Stimulated activated effector memory CD8-positive, alpha-beta T cell treated with anti-CD3 and anti-CD28 coated beads, Interleukin-12 subunit alpha, Interleukin-12 subunit beta, amount 100 ng/mL, for 72 hours (primary cell): ENCODE measurements at regions not wholly inside any gene's neighbourhood (a gene's known extent, or its start where the extent isn't known, plus 50 kb on each side); places are given as distances from the start of the nearest gene placed in this dataset.
"Not testable (repeated sequence)": the region's sequence is repeated elsewhere in the genome, so short reads cannot be mapped to it uniquely, and the experiment has no call there.

ENCODE experiments used
- ATAC-seq: fragments of 150-1000 bp; cut with Tn5 transposase; 2 replicates; pipeline ENCODE4 v1.10.0; 2021
- DNase-seq, 2 donors: peaks; one replicate each; pipeline ENCODE4 v3.0.0; 2021 to 2022; ENCODE audit warnings: low spot score in 2 of 2
- H3K27ac Mint-ChIP-seq: one replicate; pipeline ENCODE4 v1.8.0; 2022; ENCODE audit warnings: mild to moderate bottlenecking, mixed read lengths
- H3K36me3 Mint-ChIP-seq: one replicate; pipeline ENCODE4 v1.8.0; 2022; ENCODE audit warnings: mild to moderate bottlenecking, mixed read lengths
- H3K4me1 Mint-ChIP-seq: one replicate; pipeline ENCODE4 v1.8.0; 2022; ENCODE audit warnings: mixed read lengths
- H3K4me3 Mint-ChIP-seq: one replicate; pipeline ENCODE4 v1.8.0; 2022; ENCODE audit warnings: mild to moderate bottlenecking, mixed read lengths
- H3K9me3 Mint-ChIP-seq: one replicate; pipeline ENCODE4 v1.8.0; 2022; ENCODE audit warnings: mixed read lengths

DNA sequence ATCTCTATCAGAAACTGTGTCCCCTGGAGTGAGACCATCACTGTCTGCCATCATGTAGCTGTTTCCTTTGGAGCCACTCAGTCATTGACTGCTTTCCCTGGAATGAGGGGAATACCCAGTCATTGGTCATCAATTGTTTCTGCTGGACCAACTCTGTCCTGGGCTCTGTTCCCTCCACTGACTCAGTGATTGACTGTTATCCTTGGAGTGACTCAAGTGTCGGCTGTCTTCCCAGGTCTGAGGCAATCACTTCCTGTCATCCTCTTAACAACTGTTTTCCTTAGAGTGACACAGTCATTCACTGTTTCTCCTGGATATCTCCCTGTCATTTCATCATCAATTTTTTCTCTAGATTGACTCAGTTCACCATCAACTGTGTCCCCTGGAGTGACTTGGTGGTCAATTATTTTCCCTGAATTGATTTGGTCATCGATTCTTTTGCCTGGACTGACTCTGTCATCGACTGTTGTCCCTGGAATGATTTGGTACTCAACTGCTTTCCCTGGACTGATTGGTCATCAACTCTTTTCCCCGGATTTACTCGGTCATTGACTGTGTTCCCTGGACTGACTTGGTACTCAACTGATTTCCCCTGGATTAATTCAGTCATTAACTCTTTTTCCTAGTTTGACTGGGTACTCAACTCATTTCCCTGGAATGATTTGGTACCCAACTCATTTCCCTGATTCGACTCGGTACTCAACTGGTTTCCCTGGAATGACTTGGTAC is 327.9 kb upstream of the VCX start:
- no peak overlapping the region for H3K4me3 Mint-ChIP-seq
- H3K9me3 Mint-ChIP-seq: peaks cover 8% of the 10 kb centered on the region
- no peak for DNase-seq
- H3K36me3 Mint-ChIP-seq: no peaks in the 10 kb centered on the region
- no peak overlapping the region for H3K27ac Mint-ChIP-seq
- no peak for ATAC-seq
- H3K4me1 Mint-ChIP-seq: no peaks in the 10 kb centered on the region

DNA sequence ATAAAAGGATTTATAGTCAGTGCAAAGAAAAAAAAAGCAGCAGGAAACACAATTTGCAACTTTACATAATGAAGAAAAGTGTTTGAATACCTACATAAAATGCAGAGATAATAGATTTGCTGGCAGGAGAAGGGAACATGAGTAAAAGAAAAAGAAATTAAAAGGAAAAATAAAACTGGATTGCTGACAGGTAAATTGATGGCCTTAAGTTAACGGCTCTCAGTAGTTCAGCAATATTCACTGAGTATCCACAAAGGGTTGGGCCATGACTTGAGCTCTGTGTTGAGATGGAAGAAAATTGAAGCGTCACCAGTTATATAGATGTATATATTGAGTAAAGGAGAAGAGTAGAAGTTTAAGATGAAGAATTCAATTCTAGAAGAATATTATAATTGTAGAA is 330.1 kb upstream of the VCX start:
- no peaks in the 10 kb centered on the region for H3K4me1 Mint-ChIP-seq
- no peaks in the 10 kb centered on the region for H3K36me3 Mint-ChIP-seq
- H3K9me3 Mint-ChIP-seq: peaks cover 8% of the 10 kb centered on the region
- no peak overlapping the region for H3K27ac Mint-ChIP-seq
- no peak for DNase-seq
- no peak for ATAC-seq
- no peak overlapping the region for H3K4me3 Mint-ChIP-seq

DNA sequence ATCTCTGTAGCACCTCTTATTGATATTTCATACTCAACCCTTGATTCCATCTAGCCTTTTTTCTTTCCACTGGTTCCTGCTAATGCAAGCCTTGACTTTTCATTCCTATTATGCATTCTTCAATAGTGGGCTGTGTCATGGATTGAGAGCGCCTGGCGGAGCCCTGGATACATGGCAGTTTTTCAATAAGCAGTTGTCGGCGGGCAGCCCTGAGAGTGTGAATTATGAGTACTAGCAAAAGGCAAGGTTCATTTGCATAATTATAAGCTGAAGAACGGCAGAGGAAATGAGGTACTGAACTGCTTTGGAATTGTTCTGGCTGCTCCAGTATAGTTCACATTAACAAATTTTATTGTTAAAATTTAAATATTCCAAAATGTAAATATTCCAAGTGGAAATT is 339.7 kb upstream of the VCX start:
- ATAC-seq: no peak
- no peak for DNase-seq
- Mint-ChIP-seq H3K27ac (no peak overlapping the region), H3K4me3 (no peak overlapping the region), H3K36me3 (no peaks in the 10 kb centered on the region), H3K9me3 (peaks cover 10% of the 10 kb centered on the region), H3K4me1 (no peaks in the 10 kb centered on the region)

DNA sequence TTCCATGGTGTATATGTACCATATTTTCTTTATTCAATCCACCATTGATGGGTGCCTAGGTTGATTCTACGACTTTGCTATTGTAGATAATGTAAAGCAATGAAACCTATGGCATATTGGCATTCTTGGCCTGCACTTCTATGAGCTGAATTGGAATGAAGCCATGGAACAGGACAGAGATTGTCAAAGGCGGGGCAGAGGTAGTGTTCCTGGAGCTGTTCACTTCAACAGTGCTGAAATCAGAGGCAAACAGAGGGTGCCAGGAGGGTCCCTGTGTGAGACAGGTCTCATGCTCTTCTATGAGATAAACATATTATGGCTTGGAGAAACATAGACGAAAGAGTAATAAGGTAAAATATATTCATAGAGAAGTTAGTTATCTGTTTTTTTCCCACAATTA is 342.6 kb upstream of the VCX start:
- no peaks in the 10 kb centered on the region for H3K4me1 Mint-ChIP-seq
- H3K27ac Mint-ChIP-seq: no peak overlapping the region
- DNase-seq (no peak), ATAC-seq (no peak)
- peaks cover 7% of the 10 kb centered on the region for H3K9me3 Mint-ChIP-seq
- no peaks in the 10 kb centered on the region for H3K36me3 Mint-ChIP-seq
- no peak overlapping the region for H3K4me3 Mint-ChIP-seq

DNA sequence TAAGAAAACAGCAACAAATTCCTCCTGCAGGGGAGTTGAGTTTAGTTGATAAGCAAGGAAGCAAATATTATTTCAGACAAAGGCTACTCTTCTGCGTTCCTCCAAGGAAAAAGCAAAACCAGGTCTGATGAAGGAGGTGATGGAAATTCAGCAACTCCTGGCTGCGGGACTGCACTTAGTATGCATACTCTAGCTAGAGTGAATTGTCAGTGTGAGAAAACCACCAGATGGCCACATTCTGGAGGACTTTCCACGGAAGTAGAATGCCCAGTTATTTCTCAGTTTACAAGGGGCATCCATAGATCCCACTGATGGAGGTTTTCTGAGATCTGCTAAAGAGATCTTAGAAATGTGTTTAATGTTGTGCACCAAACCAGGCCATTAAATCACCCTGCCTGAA is 338.6 kb upstream of the PUDP start:
- H3K4me3 Mint-ChIP-seq: no peak overlapping the region
- DNase-seq: no peak
- H3K27ac Mint-ChIP-seq: no peak overlapping the region
- no peak for ATAC-seq
- no peaks in the 10 kb centered on the region for H3K9me3 Mint-ChIP-seq
- H3K36me3 Mint-ChIP-seq: no peaks in the 10 kb centered on the region
- H3K4me1 Mint-ChIP-seq: no peaks in the 10 kb centered on the region

DNA sequence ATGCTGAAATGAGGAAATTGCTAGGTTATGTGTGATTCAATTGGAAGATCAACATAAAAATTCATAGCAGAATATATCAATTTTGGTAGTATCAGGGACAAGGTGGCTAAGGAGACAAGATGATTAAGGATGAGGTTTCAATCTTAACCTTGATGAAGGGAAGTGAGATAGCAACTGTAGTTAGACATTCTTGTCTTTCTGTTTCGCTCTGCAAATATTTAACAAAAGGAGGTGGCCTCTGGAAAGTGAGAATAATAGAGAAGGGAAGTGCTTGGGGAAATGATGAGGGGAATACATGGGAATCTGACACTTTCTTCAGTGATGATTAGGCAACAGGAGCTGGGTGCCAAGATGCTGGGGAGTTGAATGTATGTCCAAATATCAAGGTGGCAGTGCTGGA is 337.1 kb upstream of the PUDP start:
- no peaks in the 10 kb centered on the region for H3K9me3 Mint-ChIP-seq
- H3K4me3 Mint-ChIP-seq: no peak overlapping the region
- no peak for DNase-seq
- ATAC-seq: no peak
- no peaks in the 10 kb centered on the region for H3K4me1 Mint-ChIP-seq
- H3K36me3 Mint-ChIP-seq: no peaks in the 10 kb centered on the region
- no peak overlapping the region for H3K27ac Mint-ChIP-seq

DNA sequence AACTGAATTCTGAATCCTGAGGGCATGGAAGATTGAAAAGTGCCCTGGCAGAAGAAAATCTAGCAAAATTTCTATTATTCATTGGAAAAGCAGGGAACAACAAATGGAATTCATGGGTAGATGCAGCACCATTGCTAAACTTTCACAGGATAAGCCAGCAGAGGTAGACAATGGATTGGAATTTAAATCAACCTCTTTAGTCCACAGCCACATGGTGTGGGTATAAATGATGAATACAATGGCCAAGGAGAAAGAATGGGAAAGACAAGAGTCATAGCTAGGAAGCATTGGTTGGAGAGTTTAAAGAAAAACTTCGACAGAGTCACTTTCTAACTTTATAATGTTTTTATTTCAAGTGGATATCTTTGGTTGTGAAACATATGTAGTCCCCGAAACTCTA is 332.8 kb upstream of the PUDP start:
- no peak for DNase-seq

DNA sequence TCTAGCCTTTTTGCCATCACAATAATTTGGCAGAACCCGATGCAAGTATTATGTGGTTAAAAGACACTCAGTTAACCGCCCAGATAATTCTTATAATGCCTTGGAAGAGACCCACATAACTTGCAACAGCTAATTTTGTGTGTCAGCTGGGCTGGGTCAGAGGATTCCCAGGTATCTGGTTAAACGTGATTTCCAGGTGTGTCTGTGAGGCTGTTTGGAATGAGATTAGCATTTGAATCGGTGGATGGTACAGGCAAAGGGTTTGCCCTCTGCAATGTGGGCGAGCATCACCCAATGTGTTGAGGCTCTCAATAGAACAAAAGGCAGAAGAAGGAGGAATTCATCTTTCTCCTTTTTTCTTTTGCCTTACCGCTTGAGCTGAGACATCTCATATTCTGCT is 314.2 kb upstream of the PUDP start:
- ATAC-seq (no peak), DNase-seq (no peak)
- Mint-ChIP-seq H3K9me3 (peaks cover 3% of the 10 kb centered on the region), H3K4me3 (no peak overlapping the region), H3K36me3 (no peaks in the 10 kb centered on the region), H3K4me1 (no peaks in the 10 kb centered on the region), H3K27ac (no peak overlapping the region)

More for the DNA sequence above, 332.8 kb upstream of the PUDP start:
- Mint-ChIP-seq H3K36me3 (no peaks in the 10 kb centered on the region), H3K4me1 (no peaks in the 10 kb centered on the region), H3K27ac (no peak overlapping the region), H3K4me3 (no peak overlapping the region), H3K9me3 (no peaks in the 10 kb centered on the region)
- no peak for ATAC-seq

DNA sequence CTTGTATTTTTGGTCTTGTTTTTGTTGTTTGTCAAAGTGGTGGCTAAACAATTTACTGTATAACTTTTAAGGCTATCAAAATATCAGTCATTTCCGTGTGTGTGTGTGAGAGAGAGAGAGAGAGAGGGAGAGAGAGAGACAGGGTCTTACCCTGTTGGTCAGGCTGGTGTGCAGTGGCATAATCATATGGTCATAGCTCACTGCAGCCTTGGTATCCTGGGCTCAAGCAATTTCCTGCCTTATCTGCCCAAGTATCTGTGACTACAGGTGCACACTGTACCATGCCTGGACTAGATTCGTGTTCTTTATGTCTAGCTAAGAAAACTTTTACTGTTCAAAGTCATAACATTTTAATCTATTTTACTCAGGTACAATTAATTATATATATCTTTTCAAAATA is 313.1 kb upstream of the PUDP start:
- not testable (repeated sequence) for H3K4me1 Mint-ChIP-seq, H3K27ac Mint-ChIP-seq, DNase-seq, H3K36me3 Mint-ChIP-seq, H3K9me3 Mint-ChIP-seq, ATAC-seq, H3K4me3 Mint-ChIP-seq

DNA sequence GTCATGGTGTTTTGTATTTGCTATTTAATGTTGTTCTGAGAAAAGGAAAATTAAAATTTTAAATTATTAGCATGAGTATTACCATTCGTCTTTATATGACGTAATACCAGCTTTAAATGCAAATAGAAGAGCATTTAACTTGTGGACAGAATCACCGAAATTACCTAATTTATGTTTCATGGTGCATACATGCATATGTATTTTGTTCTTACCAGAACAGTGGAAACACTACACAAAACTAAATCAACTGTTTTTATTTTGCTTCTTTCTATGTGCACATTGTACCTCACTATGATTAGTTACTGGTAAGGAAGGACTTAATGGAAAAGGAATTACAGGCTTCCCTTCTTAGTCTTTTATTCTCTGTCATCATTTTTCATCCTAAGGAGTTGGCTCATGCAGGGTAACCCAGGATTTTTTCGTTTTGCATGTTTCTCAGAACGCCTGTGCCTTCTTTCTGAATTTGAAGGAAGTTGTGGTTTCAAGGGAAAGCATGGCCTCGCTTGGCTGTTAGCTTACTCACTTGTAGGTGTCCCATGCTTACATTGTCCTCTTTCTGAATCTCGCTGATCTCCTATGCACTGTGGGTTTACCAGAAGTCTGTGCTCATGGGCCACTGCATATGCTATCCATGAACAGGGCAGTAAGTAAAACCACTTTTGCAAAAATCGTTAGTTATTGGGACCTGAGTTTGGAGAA is 300.0 kb upstream of the PUDP start:
- no peaks in the 10 kb centered on the region for H3K36me3 Mint-ChIP-seq
- no peak overlapping the region for H3K27ac Mint-ChIP-seq
- no peak overlapping the region for H3K4me3 Mint-ChIP-seq
- DNase-seq: no peak
- H3K9me3 Mint-ChIP-seq: no peaks in the 10 kb centered on the region
- ATAC-seq: no peak
- no peaks in the 10 kb centered on the region for H3K4me1 Mint-ChIP-seq

DNA sequence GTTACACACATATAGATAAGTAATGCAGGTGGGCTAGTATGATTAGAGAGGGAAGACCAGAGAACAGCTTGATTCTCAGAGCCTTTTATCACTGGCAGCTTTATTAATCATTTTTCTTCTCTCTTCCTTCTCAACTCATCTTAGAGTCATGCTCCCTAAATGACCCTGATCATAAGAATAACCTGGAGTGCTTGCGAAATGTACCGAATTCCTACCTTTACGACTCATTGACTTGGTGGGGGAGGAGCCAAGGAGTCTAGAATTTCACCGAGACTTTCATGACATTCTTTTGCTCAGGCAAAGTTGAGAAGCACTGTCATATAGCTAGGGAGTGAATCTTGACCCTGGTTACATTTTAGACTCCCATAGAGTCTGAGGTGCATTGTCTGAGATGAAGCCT is 298.9 kb upstream of the PUDP start:
- no peak for DNase-seq
- Mint-ChIP-seq H3K36me3 (no peaks in the 10 kb centered on the region), H3K4me3 (no peak overlapping the region), H3K27ac (no peak overlapping the region), H3K9me3 (no peaks in the 10 kb centered on the region), H3K4me1 (no peaks in the 10 kb centered on the region)
- ATAC-seq: no peak

DNA sequence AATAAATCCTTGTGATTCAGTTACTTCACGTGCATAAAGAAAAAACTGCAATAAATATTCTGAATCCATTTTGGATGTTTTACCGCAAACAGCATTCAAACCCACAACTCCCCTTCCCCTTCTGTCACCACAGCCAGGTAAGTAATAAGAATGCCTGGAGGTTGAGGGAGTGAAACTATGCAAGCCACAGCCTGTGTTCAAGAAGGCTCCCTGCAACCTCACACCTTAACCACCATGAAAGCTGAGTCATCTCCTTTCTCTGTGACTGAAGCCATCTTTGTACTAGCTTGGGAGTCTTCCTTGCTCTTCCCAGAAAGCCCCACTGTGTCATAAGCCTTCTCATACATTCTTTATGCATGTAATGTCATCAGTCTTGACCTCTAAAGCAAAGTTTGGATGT is 297.0 kb upstream of the PUDP start:
- Mint-ChIP-seq H3K4me1 (no peaks in the 10 kb centered on the region), H3K27ac (no peak overlapping the region), H3K9me3 (peaks cover 3% of the 10 kb centered on the region), H3K4me3 (no peak overlapping the region), H3K36me3 (no peaks in the 10 kb centered on the region)
- no peak for DNase-seq
- ATAC-seq: no peak

DNA sequence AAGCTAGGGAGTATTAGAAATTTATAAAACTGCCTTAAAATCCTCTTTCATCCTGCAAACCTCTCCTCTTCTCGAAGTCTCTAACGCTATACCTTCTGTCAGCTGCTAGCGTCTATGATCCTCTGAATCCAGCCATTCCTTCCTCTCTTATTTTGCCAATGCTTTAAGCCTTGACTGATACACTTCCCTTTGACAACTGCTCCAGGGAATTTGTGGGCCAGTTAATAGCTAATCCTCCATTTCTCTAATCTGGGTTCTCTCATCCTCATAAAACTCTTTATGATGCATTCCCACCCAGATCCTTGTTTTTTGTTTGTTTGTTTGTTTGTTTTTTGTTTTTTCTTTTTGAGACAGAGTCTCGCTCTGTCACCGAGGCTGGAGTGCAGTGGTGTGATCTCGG is 293.6 kb upstream of the PUDP start:
- no peaks in the 10 kb centered on the region for H3K36me3 Mint-ChIP-seq
- no peak overlapping the region for H3K27ac Mint-ChIP-seq
- H3K9me3 Mint-ChIP-seq: peaks cover 3% of the 10 kb centered on the region
- no peak overlapping the region for H3K4me3 Mint-ChIP-seq
- DNase-seq (no peak), ATAC-seq (no peak)
- no peaks in the 10 kb centered on the region for H3K4me1 Mint-ChIP-seq

DNA sequence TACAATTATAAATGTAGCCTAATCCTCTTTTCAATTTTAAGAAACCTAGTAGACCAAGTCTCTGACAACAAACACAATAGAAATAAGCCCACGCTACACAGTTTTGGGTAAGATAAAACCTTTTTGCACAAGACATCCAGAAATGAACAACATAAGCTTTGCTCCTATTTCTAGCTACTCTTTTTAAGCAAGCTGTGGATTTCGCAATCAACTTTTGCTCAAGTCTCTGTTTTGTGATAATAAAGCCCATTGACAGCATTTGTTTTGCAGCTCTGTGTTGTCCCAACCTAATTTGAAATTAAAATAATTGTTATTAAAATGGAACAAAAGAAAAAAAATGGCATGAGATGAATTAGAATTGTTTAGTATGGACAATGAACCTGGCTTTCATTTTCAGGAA is 287.9 kb upstream of the PUDP start:
- ATAC-seq: no peak
- H3K9me3 Mint-ChIP-seq: peaks cover 10% of the 10 kb centered on the region
- DNase-seq: no peak

DNA sequence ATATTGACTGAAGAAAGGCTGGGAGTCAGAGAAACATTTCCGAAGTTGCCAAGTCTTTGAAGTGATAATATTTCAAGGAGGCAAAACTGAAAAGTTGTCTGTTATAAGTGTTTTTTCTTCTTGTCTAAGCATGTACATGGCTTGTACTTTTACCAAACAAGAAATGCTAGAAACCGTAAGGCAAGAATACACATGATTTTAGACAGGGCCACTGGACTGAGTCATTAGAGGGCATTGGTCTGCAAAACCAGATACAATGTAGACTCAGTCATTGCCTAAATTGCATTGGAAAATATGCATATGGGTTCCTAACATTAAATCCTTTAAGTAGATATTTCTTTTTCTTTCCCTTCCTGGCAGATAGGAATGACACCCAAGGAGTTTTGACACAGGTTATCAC is 284.9 kb upstream of the PUDP start:
- DNase-seq (no peak), ATAC-seq (no peak)
- Mint-ChIP-seq H3K36me3 (no peaks in the 10 kb centered on the region), H3K4me1 (no peaks in the 10 kb centered on the region), H3K27ac (no peak overlapping the region), H3K9me3 (peaks cover 15% of the 10 kb centered on the region), H3K4me3 (no peak overlapping the region)

More for the DNA sequence above, 287.9 kb upstream of the PUDP start:
- Mint-ChIP-seq H3K36me3 (no peaks in the 10 kb centered on the region), H3K4me1 (no peaks in the 10 kb centered on the region), H3K4me3 (no peak overlapping the region), H3K27ac (no peak overlapping the region)

DNA sequence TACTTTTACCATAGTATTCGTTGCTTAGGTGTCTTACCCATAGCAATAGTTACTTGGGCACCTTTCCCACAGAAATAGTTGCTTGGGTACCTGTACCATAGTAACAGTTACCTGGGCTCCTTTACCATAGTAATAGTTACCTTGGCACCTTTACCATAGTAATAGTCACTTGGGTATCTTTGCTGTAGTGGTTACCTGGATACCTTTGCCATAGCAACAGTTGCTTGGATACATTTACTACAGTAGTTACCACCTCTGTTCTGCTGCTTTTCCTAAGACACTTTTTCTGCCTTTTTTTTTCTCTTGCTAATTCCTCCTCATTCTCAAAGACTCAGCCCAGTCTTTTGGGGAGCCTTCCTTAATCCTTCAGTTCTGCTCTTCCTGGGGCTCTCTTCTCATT is 272.8 kb upstream of the PUDP start:
- H3K4me3 Mint-ChIP-seq: no peak overlapping the region
- ATAC-seq: no peak
- no peaks in the 10 kb centered on the region for H3K9me3 Mint-ChIP-seq
- no peak for DNase-seq
- no peak overlapping the region for H3K27ac Mint-ChIP-seq
- H3K4me1 Mint-ChIP-seq: no peaks in the 10 kb centered on the region
- no peaks in the 10 kb centered on the region for H3K36me3 Mint-ChIP-seq
